NT2/D1 (cell line): ENCODE measurements at regions not wholly inside any gene's neighbourhood (a gene's known extent, or its start where the extent isn't known, plus 50 kb on each side); places are given as distances from the start of the nearest gene placed in this dataset.

Experiments
- SUZ12 ChIP-seq: IDR thresholded peaks from 2 replicates; pipeline ENCODE4 v1.6.1; 2011; ENCODE audit not compliant: insufficient read length, insufficient read depth; ENCODE audit errors: extremely low read depth
- ZNF274 ChIP-seq: IDR thresholded peaks from 2 replicates; pipeline ENCODE4 v1.6.1; 2011; ENCODE audit warnings: mild to moderate bottlenecking, low read depth, low read length

DNA sequence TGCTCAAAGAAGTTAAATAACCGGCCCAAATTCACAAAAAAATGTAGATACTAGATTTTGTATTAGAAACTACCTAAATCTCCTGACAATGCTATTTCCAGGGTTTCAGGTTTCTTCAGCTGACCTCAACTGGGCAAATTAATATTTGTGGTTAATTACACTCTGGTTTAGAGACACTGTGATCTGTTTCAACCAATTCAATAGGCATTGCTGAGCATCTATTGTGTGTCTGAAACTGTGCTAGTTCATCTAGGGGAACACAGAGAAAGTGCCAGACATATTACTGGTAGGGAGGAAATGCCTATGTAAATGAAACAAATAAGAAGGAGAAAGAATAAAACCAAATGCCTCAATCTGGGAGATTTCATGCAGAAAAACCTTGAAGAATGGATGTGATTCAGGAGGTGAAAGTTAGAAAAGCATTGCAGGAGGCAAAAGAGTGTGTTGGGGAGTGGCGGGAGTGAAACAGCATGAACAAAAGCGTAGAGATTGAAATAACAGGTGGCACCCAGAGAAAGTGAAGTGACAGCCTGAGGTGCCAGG is 51.3 kb upstream of the IVNS1ABP start:
- TF ChIP-seq ZNF274 (no peak), SUZ12 (no peak)
